ENCODE measurements at regions not wholly inside any gene's neighbourhood (a gene's known extent, or its start where the extent isn't known, plus 50 kb on each side); places are given as distances from the start of the nearest gene placed in this dataset.

- no peak for TF ChIP-seq CTCF (IDR thresholded peaks at IDR 0.05)
- no peak for TF ChIP-seq EZH2 (IDR thresholded peaks at IDR 0.05; ENCODE audit: borderline replicate concordance, insufficient read depth, low read depth, low read length, poor library complexity, severe bottlenecking)
Observed at GRCh38 chr22:48979482-48979881, 848.2 kb downstream of the BRD1 start.
